ENCODE measurements at regions not wholly inside any gene's neighbourhood (a gene's known extent, or its start where the extent isn't known, plus 50 kb on each side); places are given as distances from the start of the nearest gene placed in this dataset.

DNA sequence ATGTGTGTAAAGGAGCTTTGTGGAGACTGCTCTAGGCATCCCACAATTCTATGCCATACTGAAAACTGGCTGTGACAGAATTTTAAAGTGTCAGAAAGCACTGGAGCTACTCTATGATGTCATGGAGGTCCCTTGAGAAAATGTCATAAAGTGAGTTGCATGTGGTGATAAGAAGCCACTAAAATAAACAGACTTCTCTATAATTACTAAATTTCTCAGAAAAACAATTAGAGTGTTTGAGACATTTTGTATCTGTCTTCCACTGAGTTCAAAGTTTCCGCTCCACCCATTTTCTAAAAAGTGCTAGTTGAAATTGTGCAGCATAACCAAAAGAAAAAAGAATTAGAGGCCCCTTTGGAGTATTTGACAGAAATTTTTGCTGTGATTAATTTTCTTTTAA, 603.9 kb downstream of the KCNJ2 start:
- no peaks in the 10 kb centered on the region for H3K27me3 ChIP-seq (ENCODE audit: insufficient read depth, low read length)
- no peak overlapping the region for H2AFZ ChIP-seq (ENCODE audit: low read length)
- no peaks in the 10 kb centered on the region for H3K36me3 ChIP-seq (ENCODE audit: insufficient read depth, low read length)
- TF ChIP-seq EZH2 (IDR thresholded peaks at IDR 0.05; ENCODE audit: borderline replicate concordance, low read length) = no peak
- TF ChIP-seq, protein P1, sequence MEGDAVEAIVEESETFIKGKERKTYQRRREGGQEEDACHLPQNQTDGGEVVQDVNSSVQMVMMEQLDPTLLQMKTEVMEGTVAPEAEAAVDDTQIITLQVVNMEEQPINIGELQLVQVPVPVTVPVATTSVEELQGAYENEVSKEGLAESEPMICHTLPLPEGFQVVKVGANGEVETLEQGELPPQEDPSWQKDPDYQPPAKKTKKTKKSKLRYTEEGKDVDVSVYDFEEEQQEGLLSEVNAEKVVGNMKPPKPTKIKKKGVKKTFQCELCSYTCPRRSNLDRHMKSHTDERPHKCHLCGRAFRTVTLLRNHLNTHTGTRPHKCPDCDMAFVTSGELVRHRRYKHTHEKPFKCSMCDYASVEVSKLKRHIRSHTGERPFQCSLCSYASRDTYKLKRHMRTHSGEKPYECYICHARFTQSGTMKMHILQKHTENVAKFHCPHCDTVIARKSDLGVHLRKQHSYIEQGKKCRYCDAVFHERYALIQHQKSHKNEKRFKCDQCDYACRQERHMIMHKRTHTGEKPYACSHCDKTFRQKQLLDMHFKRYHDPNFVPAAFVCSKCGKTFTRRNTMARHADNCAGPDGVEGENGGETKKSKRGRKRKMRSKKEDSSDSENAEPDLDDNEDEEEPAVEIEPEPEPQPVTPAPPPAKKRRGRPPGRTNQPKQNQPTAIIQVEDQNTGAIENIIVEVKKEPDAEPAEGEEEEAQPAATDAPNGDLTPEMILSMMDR (IDR thresholded peaks at IDR 0.05; ENCODE audit: low read length) = no peak
- no peak overlapping the region for H3K4me2 ChIP-seq (ENCODE audit: low read length)
- H3F3A ChIP-seq (ENCODE audit: insufficient read depth, low read length) = no peaks in the 10 kb centered on the region
- H3K9ac ChIP-seq (ENCODE audit: low read length) = no peak overlapping the region
- no peaks in the 10 kb centered on the region for H3K79me2 ChIP-seq (ENCODE audit: insufficient read depth, low read length)
- H3K4me3 ChIP-seq (ENCODE audit: low read depth, low read length, poor library complexity, severe bottlenecking) = no peak overlapping the region
- H4K20me1 ChIP-seq (ENCODE audit: insufficient read depth, low read length) = no peaks in the 10 kb centered on the region
- no peaks in the 10 kb centered on the region for H3K9me3 ChIP-seq (ENCODE audit: low read length)
- no peaks in the 10 kb centered on the region for H3K9me2 ChIP-seq (ENCODE audit: low read depth, low read length)
- H3K27ac ChIP-seq (ENCODE audit: low read depth, low read length, poor library complexity, severe bottlenecking) = no peak overlapping the region
- no peaks in the 10 kb centered on the region for H3K4me1 ChIP-seq (ENCODE audit: insufficient read depth, low read length, severe bottlenecking)

DNA sequence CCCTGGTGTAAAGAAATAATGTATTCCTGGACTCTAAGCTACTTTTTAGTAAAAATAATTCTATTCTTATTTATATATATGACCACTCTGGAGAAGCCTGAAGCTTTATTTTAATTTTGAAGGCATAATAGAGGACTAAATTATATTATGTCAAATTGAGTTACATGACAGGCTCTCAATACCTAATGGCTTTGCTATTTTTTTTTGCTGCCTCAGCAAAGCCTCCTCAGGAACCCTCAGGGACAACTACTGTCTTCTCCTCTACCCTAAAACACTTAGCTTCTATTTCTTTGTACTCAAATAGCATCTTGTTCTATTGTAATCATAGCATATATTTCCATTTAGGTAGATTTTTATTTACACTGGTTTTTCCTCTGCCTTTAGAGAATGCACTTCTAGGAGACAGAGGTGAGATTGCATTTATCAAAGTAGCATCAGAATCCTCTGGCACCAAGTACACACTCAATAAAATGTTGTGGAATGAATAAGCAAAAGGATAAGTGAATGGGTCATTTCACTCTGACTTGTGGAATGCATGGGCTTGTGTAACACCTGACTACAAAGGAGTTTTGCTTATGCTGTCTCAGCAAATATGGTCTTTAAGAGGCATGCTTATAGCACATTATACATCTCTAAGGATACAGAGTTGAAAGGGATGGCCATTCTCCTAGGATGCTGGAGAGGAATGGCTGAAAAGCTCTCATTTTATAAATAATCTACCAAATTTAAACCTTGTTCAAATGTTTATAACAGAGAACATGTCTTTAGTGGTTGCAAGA, 605.2 kb downstream of the KCNJ2 start:
- TF ChIP-seq, protein P1 (IDR thresholded peaks at IDR 0.05; ENCODE audit: low read length) = no peak
- no peak for TF ChIP-seq EZH2 (IDR thresholded peaks at IDR 0.05; ENCODE audit: borderline replicate concordance, low read length)
- no peak overlapping the region for H3K4me3 ChIP-seq (ENCODE audit: low read depth, low read length, poor library complexity, severe bottlenecking)
- no peaks in the 10 kb centered on the region for H3F3A ChIP-seq (ENCODE audit: insufficient read depth, low read length)
- no peak overlapping the region for H3K4me2 ChIP-seq (ENCODE audit: low read length)
- no peaks in the 10 kb centered on the region for H3K79me2 ChIP-seq (ENCODE audit: insufficient read depth, low read length)
- no peaks in the 10 kb centered on the region for H3K36me3 ChIP-seq (ENCODE audit: insufficient read depth, low read length)
- no peaks in the 10 kb centered on the region for H3K27me3 ChIP-seq (ENCODE audit: insufficient read depth, low read length)
- H3K9ac ChIP-seq (ENCODE audit: low read length) = no peak overlapping the region
- H2AFZ ChIP-seq (ENCODE audit: low read length) = no peak overlapping the region
- no peaks in the 10 kb centered on the region for H3K9me3 ChIP-seq (ENCODE audit: low read length)
- no peaks in the 10 kb centered on the region for H4K20me1 ChIP-seq (ENCODE audit: insufficient read depth, low read length)
- no peaks in the 10 kb centered on the region for H3K9me2 ChIP-seq (ENCODE audit: low read depth, low read length)
- H3K27ac ChIP-seq (ENCODE audit: low read depth, low read length, poor library complexity, severe bottlenecking) = no peak overlapping the region
- no peaks in the 10 kb centered on the region for H3K4me1 ChIP-seq (ENCODE audit: insufficient read depth, low read length, severe bottlenecking)

DNA sequence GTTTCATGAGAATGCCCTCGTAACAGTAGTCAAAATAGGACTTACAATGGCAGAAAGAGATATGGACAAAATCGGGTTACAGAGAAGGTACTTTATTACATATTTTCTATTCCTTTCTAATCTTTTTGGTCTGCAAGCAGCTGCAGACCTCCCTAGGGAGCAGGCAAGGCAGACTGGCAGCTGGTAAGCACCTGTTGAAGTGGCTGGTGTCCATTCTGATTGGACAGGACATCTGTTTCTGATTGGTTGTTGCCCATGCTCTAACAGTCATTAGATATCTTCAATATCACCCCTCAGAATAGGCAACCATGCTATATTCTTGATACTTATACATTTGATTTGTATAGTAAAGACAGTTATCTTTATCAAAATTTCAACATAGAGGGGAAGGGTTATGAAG, 606.3 kb downstream of the KCNJ2 start:
- H3K79me2 ChIP-seq (ENCODE audit: insufficient read depth, low read length) = no peaks in the 10 kb centered on the region
- H3K4me3 ChIP-seq (ENCODE audit: low read depth, low read length, poor library complexity, severe bottlenecking) = no peak overlapping the region
- no peaks in the 10 kb centered on the region for H3K9me2 ChIP-seq (ENCODE audit: low read depth, low read length)
- no peaks in the 10 kb centered on the region for H3K36me3 ChIP-seq (ENCODE audit: insufficient read depth, low read length)
- H3F3A ChIP-seq (ENCODE audit: insufficient read depth, low read length) = no peaks in the 10 kb centered on the region
- H2AFZ ChIP-seq (ENCODE audit: low read length) = no peak overlapping the region
- no peak overlapping the region for H3K27ac ChIP-seq (ENCODE audit: low read depth, low read length, poor library complexity, severe bottlenecking)
- H3K27me3 ChIP-seq (ENCODE audit: insufficient read depth, low read length) = no peaks in the 10 kb centered on the region
- TF ChIP-seq, protein P1 (IDR thresholded peaks at IDR 0.05; ENCODE audit: low read length) = no peak
- no peak for TF ChIP-seq EZH2 (IDR thresholded peaks at IDR 0.05; ENCODE audit: borderline replicate concordance, low read length)
- H3K4me2 ChIP-seq (ENCODE audit: low read length) = no peak overlapping the region
- no peaks in the 10 kb centered on the region for H4K20me1 ChIP-seq (ENCODE audit: insufficient read depth, low read length)
- H3K9me3 ChIP-seq (ENCODE audit: low read length) = no peaks in the 10 kb centered on the region
- no peaks in the 10 kb centered on the region for H3K4me1 ChIP-seq (ENCODE audit: insufficient read depth, low read length, severe bottlenecking)
- no peak overlapping the region for H3K9ac ChIP-seq (ENCODE audit: low read length)

Data from OCI-LY1 (cell line).